GM19240 (cell line): ENCODE measurements at regions not wholly inside any gene's neighbourhood (a gene's known extent, or its start where the extent isn't known, plus 50 kb on each side); places are given as distances from the start of the nearest gene placed in this dataset.

Experiments
- DNase-seq: peaks from one replicate; pipeline ENCODE4 v3.0.0; 2011; ENCODE audit warnings: low spot score; ENCODE audit not compliant: insufficient read length

GRCh38 chr3:66165660-66166059 is 55.1 kb upstream of the SLC25A26 start:
- no peak for DNase-seq

- DNase-seq, result no peak
These were observed 56.6 kb upstream of the SLC25A26 start for GRCh38 chr3:66164155-66164554.

DNA sequence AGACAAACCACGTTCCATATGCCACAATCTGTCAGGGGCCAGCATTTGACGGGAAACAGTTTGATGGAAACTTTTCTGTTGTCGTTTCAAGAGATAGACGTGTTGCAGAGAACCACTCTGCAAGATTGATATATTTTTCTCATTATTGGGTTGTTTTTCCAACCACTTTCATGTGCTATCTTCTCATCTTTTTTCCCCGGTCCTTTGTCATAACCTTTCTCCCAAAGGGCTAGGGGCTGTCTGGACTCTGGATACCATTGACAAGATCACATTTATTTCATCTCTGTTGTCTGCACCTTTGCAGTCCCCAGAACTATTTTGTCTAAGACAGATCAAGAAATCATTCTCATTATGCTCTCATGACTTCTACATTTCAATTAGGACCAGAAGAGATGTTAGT is 57.6 kb upstream of the SLC25A26 start:
- DNase-seq, result no peak

DNA sequence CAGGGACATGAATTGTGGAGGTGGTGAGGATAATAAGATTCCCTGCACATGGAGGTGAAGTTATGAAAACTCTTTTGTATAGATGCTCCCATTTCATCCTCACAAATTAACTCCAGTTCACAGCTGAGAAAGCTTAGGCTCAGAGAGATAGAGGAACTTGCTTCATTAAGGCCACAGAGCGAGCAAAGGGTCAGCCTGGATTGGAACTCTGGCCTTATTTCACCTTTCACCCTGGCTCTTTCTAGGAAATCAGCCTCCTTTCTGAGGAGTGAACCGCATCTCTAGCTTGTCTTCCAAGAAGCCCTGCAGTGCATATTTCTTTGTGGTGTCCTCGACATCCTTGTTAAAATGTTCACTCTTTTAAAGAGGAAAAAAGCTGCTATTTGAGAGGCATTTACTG is 58.0 kb upstream of the SLC25A26 start:
- DNase-seq, result no peak

GRCh38 chr3:66158933-66159683 is 61.7 kb upstream of the SLC25A26 start:
- no peak for DNase-seq

GRCh38 chr3:66154444-66154861 is 66.3 kb upstream of the SLC25A26 start:
- no peak for DNase-seq

DNA sequence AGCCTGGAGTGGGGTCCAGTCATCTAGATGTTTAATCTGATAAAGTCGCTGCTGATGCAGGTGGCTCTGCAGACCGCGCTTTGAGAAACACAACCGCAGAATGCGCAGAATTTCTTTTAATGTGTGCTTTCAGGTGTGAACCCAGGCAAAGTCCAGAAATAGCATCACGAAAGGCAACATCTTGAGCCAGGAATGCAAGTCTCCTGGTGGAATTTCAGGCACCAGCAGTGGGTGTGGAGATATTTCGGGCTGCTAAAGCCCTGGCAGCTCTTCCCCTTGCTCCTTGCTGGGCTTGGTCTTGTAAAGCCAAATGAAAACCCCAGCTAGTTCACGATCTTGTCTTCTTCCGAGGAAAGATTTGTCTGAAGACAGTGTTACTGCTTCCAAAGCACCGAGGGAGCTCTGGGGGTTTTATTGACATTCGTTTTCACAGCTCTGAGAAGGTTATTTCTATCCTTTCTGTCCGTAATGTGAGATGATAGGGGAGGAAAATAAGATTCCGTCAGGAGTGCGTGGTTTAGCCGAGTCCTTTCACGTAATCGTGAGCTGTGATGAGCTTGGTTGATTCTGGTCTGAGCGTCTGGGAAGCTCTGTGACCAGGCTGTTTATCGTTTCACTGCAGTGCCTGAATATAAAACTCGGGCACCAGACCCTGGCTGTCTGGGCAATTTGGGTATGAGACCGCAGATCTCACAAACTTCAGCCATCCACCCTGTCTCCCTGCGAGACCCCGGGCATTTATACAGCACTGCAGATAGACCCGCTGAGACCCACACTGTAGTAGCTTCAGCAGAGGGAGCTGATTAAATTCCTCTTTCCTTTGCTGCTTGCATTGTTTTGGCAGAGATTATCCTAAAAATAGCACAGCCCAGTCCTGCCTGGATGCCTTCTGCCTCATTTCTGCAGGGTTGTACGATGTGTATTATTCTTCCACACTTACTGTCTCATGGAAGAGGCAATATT is 67.0 kb upstream of the SLC25A26 start:
- no peak for DNase-seq

GRCh38 chr3:66152336-66152735 is 68.5 kb upstream of the SLC25A26 start:
- DNase-seq, result no peak

DNA sequence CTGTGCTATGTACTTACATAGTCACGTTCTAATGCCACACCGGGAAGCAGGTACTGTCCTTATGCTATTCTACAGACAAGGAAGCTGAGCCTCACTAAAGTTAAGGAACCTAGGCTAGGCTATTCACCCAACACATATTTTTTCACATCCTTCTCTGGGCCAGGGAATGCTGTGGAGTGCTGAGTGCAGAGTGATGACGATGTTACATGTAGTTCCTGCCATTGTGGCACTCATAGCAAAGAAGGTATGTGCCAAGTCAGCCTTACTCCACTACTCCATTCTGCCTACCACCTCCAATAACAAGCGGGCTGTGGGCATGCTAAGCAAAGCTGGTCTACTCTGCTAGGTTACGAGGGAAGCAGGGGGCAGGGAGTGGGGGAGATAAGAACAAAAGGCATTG is 69.8 kb upstream of the SLC25A26 start:
- DNase-seq, result no peak

GRCh38 chr3:66149269-66149668 is 71.5 kb upstream of the SLC25A26 start:
- DNase-seq, result no peak

- no peak for DNase-seq
These were observed 75.4 kb upstream of the SLC25A26 start for GRCh38 chr3:66145408-66145733.

DNA sequence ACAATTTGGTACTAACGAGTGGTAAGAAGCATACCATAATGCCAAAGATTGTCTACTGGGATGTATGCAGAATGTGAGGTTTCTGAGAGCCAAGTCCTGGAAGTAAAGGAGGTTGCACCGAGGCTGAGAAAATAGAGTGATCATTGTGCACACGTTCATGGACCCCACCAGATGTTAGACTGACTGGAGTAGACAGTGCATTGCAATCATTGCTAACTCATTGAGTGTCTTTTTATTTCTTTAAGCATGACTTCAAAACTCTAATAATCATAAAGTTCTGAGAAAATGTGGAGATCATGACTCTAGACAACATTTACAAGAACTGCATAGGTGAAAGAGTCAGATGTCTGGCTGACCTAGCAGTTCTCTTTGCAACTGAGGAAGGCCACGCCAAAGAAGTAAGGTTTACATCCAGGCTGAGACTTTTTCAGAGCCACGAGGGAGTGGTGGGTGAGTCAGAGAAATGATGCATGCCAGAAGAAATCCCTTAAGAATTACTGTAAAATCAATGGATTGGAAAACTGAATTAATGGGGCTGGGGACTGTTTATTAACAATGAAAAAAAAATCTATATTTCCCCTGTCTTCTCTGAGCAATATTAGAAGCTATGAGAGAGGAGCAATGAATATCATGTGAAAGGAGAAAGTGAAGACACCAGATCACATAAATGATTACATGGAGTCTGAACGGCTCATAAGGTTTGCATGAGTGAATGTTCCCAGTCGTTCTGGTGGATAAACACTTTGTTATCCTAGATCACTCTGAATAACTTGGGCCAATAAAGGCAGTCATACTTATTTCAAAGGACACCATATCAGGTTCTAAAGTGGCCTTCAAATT is 76.0 kb upstream of the SLC25A26 start:
- no peak for DNase-seq

DNA sequence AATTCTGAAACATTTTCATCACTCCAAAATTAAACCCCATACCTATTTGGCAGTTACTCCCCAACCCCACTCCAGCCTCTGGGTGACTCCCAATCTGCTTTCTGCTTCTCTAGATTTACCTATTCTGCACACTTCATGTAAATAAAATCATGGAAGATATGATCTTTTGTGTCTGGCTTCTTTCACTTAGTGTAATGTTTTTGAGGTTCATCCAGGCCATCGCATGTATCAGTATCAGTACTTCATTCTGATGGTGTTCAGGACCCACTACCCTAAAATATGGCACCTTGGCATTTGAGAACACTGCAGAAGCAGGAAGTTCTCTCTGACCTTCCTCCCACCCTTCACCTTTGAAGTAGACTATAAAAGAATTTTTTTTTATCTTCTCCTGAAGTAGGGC is 78.7 kb upstream of the SLC25A26 start:
- DNase-seq, result no peak

GRCh38 chr3:66140743-66141372 is 79.9 kb upstream of the SLC25A26 start:
- DNase-seq, result no peak

DNA sequence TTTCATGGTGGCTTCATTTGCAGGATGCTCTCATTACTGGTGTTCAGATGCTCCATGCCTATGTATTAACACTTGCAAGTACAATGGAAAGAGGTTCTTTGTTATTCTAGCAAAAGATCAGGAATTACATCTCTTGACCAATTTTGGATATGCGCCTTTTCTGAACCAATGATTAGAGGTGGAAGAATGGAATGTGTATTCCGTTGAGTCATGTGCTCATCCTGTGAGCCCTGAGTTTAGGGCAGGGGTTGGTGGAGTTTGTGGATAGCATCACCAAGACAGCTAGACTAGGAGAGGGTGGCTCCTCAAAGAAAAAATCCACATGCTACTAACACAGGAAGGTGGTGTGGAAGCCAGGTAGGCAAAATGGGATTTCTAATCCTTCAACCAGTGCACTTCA is 80.7 kb upstream of the SLC25A26 start:
- DNase-seq, result no peak

GRCh38 chr3:66139415-66139814 is 81.4 kb upstream of the SLC25A26 start:
- DNase-seq, result no peak

- peak; percentile 17 for DNase-seq
These were observed 82.2 kb upstream of the SLC25A26 start for GRCh38 chr3:66138336-66139313.

DNA sequence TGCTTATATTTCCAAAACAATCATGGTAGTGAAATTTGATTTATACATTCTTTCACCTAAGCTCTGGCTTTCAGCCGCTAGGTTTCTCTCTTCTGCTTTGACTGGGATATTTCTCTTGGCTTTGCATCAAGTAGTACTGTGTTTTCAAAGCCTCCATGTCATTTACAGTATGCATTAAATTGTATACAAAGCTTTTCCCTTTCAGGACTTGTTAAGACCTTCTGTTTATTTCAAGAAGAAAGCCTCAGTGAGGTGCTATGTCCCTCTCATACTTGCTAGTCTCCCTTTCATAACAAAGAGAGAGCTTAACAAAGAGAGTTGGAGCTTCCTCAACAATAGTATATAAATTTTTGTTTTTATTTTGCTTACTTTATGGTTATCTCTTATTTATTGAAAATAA is 84.2 kb upstream of the SLC25A26 start:
- no peak for DNase-seq

DNA sequence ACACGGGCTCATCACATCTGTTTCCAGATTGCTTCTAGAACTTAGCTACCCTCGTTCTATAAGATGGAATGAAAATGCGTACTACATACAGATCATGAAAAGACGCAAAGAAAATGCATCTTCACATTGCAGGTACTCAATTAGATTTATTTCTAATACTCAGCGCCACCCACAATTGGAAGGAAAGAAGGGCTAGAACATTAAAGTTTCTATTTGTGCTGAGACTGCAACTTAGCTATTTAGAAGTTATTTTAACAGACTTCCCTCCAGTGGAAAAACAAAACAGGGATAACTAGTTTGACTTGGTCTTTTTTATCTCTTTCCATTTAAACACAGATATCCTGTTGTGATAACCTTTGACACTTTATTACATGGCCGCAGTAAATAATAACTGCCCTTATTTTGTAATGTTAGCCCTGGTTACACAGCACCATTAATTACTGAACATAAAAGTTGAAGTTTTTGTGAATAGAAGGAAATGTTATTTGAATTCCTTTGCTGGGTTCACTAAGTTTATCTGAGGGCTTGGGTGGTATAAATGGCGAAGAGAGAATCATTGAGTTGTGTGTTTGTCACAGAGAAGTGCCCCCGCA is 86.9 kb upstream of the SLC25A26 start:
- no peak for DNase-seq
